ENCODE measurements at regions not wholly inside any gene's neighbourhood (a gene's known extent, or its start where the extent isn't known, plus 50 kb on each side); places are given as distances from the start of the nearest gene placed in this dataset.

GRCh38 chr18:38009320-38009719, 443.7 kb upstream of the CELF4 start:
- no peak overlapping the region for H3K4me2 ChIP-seq (ENCODE audit: low read depth, low read length, poor library complexity, severe bottlenecking)
- H3K9me3 ChIP-seq (ENCODE audit: insufficient read depth, low read length): no peaks in the 10 kb centered on the region
- H4K20me1 ChIP-seq (ENCODE audit: low read depth, low read length): no peaks in the 10 kb centered on the region
- no peaks in the 10 kb centered on the region for H3K79me2 ChIP-seq (ENCODE audit: insufficient read depth, low read length)
- H3K36me3 ChIP-seq (ENCODE audit: low read length): no peaks in the 10 kb centered on the region
- TF ChIP-seq, protein P1, sequence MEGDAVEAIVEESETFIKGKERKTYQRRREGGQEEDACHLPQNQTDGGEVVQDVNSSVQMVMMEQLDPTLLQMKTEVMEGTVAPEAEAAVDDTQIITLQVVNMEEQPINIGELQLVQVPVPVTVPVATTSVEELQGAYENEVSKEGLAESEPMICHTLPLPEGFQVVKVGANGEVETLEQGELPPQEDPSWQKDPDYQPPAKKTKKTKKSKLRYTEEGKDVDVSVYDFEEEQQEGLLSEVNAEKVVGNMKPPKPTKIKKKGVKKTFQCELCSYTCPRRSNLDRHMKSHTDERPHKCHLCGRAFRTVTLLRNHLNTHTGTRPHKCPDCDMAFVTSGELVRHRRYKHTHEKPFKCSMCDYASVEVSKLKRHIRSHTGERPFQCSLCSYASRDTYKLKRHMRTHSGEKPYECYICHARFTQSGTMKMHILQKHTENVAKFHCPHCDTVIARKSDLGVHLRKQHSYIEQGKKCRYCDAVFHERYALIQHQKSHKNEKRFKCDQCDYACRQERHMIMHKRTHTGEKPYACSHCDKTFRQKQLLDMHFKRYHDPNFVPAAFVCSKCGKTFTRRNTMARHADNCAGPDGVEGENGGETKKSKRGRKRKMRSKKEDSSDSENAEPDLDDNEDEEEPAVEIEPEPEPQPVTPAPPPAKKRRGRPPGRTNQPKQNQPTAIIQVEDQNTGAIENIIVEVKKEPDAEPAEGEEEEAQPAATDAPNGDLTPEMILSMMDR (IDR thresholded peaks at IDR 0.05; ENCODE audit: insufficient read depth, low read length, poor library complexity, severe bottlenecking): no peak
- no peak for TF ChIP-seq EZH2phosphoT487 (conservative IDR thresholded peaks at IDR 0.05; ENCODE audit: low read length)
- H3K9me2 ChIP-seq (replicated peaks; ENCODE audit: insufficient read depth, low read length): no peaks in the 10 kb centered on the region
- H3K27me3 ChIP-seq (ENCODE audit: low read length): no peaks in the 10 kb centered on the region
- H2AFZ ChIP-seq (ENCODE audit: low read depth, low read length, severe bottlenecking): no peak overlapping the region
- H3F3A ChIP-seq (ENCODE audit: insufficient read depth): no peaks in the 10 kb centered on the region
- no peak overlapping the region for H3K4me3 ChIP-seq (ENCODE audit: insufficient read depth, low read length, poor library complexity, severe bottlenecking)
- no peak overlapping the region for H3K9ac ChIP-seq (ENCODE audit: low read length)
- H3K27ac ChIP-seq (ENCODE audit: low read depth, low read length): no peak overlapping the region

DNA sequence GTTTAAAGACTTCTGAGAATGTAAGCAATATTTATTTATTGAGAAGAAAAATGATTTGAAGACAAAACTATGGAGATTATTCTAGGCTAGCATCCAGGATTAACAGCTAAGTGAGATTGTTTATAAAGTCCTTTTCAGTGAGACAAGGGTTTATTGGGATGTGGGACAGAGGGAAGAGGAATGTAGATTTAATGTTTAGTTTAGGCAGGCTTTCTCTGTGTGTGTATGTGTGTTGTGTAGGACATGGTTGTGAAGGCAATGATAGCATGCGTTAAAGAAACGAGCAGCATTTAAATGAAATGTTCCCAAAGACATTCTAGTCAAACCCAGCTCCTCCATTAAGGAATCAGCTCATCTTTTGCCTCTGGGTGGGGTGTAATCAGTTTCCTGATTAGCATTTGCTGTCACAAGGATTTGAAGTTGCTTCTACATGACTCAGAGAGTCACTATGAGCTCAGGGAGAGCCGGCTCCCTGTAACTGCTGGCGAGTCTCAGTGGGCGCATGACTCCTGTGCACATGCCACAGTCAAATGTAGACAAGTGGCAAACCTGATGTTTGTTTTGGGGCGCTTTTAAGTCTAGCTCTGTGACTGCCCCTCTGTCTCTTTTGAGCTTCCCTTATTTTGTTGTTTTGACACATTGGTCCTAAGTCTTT, 442.2 kb upstream of the CELF4 start:
- H3K9me2 ChIP-seq (replicated peaks; ENCODE audit: insufficient read depth, low read length): no peaks in the 10 kb centered on the region
- no peak overlapping the region for H3K9ac ChIP-seq (ENCODE audit: low read length)
- no peaks in the 10 kb centered on the region for H4K20me1 ChIP-seq (ENCODE audit: low read depth, low read length)
- no peak overlapping the region for H3K4me2 ChIP-seq (ENCODE audit: low read depth, low read length, poor library complexity, severe bottlenecking)
- H3K36me3 ChIP-seq (ENCODE audit: low read length): no peaks in the 10 kb centered on the region
- H3K27me3 ChIP-seq (ENCODE audit: low read length): no peaks in the 10 kb centered on the region
- no peak overlapping the region for H3K4me3 ChIP-seq (ENCODE audit: insufficient read depth, low read length, poor library complexity, severe bottlenecking)
- no peak overlapping the region for H2AFZ ChIP-seq (ENCODE audit: low read depth, low read length, severe bottlenecking)
- no peak overlapping the region for H3K27ac ChIP-seq (ENCODE audit: low read depth, low read length)
- H3K79me2 ChIP-seq (ENCODE audit: insufficient read depth, low read length): no peaks in the 10 kb centered on the region
- no peaks in the 10 kb centered on the region for H3K9me3 ChIP-seq (ENCODE audit: insufficient read depth, low read length)
- no peak for TF ChIP-seq EZH2phosphoT487 (conservative IDR thresholded peaks at IDR 0.05; ENCODE audit: low read length)
- TF ChIP-seq, protein P1 (IDR thresholded peaks at IDR 0.05; ENCODE audit: insufficient read depth, low read length, poor library complexity, severe bottlenecking): no peak
- no peaks in the 10 kb centered on the region for H3F3A ChIP-seq (ENCODE audit: insufficient read depth)

- H3F3A ChIP-seq (ENCODE audit: insufficient read depth): no peaks in the 10 kb centered on the region
- H2AFZ ChIP-seq (ENCODE audit: low read depth, low read length, severe bottlenecking): no peak overlapping the region
- no peaks in the 10 kb centered on the region for H3K9me2 ChIP-seq (replicated peaks; ENCODE audit: insufficient read depth, low read length)
- no peak overlapping the region for H3K4me3 ChIP-seq (ENCODE audit: insufficient read depth, low read length, poor library complexity, severe bottlenecking)
- H3K4me2 ChIP-seq (ENCODE audit: low read depth, low read length, poor library complexity, severe bottlenecking): no peak overlapping the region
- no peaks in the 10 kb centered on the region for H3K36me3 ChIP-seq (ENCODE audit: low read length)
- no peaks in the 10 kb centered on the region for H3K27me3 ChIP-seq (ENCODE audit: low read length)
- no peaks in the 10 kb centered on the region for H3K9me3 ChIP-seq (ENCODE audit: insufficient read depth, low read length)
- no peak overlapping the region for H3K9ac ChIP-seq (ENCODE audit: low read length)
- TF ChIP-seq, protein P1 (IDR thresholded peaks at IDR 0.05; ENCODE audit: insufficient read depth, low read length, poor library complexity, severe bottlenecking): no peak
- no peak for TF ChIP-seq EZH2phosphoT487 (conservative IDR thresholded peaks at IDR 0.05; ENCODE audit: low read length)
- no peak overlapping the region for H3K27ac ChIP-seq (ENCODE audit: low read depth, low read length)
- no peaks in the 10 kb centered on the region for H3K79me2 ChIP-seq (ENCODE audit: insufficient read depth, low read length)
- no peaks in the 10 kb centered on the region for H4K20me1 ChIP-seq (ENCODE audit: low read depth, low read length)
Observed at GRCh38 chr18:38007026-38007425, 441.4 kb upstream of the CELF4 start.

All from SU-DHL-6 (cell line).